ENCODE measurements at regions not wholly inside any gene's neighbourhood (a gene's known extent, or its start where the extent isn't known, plus 50 kb on each side); places are given as distances from the start of the nearest gene placed in this dataset.
"Not testable (repeated sequence)": the region's sequence is repeated elsewhere in the genome, so short reads cannot be mapped to it uniquely, and the experiment has no call there.

DNA sequence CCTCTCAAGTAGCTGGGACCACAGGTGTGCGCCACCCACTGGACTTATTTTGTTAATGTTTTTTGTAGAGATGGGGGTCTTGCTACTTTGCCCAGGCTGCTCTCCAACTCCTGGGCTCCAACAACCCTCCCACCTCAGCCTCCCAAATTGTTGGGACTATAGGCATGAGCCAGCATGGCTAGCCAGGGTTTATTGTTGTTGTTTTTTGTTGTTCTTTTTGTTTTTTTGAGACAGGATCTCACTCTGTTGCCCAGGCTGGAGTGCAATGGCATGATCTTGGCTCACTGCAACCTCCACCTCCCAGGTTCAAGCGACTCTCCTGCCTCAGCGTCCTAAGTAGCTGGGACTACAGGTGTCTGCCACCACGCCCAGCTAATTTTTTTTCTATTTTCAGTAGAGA lies 142.2 kb downstream of the CRLF3 start:
- not testable (repeated sequence) for DNase-seq

DNA sequence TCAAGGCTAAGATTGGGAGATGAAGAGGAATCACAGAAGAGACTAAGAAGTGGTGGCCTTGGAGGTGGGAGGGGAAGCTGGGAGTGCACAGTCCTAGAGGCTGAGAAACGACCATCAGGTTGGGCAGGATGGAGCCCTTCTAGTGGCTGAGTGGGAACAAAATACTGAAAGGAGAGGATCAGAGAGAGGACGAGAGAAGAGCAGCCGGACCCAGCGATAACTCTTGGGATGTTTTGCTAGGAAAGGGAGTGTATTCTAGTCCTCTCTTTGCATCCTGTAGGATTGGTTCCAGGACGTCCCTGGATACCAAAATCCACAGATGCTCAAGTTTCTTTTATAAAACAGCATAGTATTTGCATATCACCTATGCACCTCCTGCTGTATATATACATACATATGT lies 143.8 kb downstream of the CRLF3 start:
- DNase-seq: not testable (repeated sequence)

DNA sequence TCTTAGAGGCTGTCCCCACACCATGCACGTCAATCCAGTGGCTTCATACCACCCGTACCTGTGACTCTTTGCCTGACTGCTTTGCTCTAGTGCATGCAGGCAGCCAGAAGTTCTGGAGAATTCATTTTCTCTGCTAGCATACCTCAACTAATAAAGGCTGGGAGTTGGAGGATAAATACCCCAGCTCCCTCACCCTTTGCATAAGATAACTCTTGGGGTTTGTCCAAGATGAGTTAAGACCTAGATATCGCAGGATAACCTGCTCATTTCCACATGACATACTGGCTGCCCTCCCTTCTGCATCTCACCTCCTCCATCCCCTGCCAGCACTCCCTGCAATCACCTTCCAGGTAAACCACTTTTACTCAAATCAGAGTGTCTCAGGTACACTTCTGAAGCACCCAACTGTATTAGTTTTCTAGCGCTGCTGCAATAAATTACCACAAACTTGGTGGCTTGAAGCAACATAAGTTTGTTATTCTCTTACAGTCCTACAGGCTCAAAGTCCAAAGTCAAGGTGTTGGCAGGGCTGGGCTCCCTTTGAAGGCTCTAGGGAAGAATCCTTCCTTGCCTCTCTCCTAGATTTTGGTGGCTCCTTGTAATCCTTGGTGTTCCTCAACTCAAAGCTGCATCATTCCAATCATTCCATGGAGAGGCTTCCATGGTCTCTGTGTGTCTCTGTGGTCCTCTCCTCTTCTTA lies 146.8 kb downstream of the CRLF3 start:
- no peak for DNase-seq

DNA sequence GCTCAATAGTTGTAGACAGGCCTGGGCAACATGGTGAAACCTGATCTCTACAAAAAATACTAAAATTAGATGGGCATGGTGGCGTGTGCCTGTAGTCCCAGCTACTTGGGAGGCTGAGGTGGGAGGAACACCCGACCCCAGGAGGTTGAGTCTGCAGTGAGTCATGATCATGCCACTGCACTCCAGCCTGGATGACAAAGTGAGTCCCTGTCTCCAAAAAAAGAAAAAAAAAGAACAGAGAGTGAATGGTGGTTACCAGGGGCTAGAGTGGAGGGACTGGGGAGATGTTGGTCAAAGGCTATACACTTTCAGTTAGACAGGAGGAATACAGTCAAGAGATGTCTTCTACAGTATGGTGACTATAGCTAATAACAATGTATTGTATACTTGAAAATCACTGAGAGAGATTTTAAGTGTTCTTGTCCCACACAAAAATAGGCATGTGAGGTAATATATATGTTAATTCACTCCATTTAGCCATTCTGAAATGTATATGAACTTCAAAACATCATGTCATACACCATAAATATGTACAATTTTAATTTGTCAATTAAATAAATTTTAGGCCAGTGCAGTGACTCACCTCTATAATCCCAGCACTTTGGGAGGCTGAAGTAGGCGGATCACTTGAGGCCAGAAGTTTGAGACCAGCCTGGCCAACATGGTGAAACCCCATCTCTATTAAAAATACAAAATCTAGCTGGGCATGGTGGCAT lies 148.6 kb downstream of the CRLF3 start:
- DNase-seq: not testable (repeated sequence)

DNA sequence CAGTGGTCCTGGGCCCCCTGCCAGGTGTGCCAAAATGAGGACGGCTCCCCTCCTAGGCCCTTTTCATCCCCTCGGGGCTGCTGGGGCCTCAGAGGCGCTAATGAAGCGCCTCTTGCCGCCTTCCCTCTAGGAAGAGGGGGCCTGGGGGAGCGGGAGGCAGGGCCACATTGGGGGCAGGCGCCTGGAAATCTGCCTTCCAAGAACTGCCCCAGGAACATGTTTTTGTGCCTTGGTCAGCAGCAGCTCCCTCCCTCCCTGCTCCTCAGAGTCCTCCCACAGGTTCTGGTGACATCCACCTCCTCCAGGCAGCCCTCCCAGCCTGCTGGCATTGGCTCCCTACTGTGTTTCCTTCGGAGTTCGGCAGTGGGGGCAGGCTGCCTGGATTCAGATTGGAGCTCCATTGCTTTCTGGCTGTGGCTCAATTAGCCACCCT lies 155.3 kb downstream of the CRLF3 start:
- DNase-seq: not testable (repeated sequence)

DNA sequence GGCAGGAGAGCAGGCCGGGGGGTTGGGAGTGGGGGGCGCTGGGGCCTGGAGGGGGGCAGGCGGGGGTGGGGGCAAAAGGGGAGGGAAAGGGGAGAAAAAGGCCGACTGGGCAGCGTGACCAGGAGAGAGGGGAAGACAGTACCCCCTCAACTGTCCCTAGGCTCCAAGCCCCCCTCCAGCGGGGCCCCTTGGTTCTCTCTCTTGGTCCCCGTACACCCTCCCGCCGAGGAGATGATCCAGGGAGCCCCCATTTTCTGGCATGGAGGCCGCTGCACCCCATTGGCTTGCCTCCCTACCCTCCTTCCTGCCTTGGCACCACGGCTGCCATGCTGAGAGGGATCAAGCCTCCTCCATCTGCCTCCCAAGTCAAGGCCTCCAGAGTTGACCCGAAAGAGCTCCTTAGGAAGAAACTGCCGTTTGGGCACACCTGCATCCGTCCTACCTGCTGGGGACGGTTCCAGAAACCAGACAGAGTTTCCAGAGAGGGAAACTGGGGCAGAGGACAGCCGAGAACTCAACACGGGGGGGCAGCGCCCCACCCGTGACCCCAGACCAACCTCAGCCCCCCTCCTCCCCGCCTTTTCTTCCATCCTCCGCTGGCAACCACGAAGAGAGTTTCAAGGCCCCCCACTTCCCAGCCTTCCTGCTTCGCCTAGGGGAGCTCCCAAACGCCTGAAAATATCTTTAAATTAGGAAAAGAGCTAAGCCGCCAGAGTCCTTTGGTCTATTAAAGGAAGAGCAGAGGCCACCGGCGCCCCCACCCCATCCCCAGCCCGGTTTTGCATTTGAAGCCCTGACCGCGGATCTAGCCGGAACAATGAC lies 155.9 kb downstream of the CRLF3 start:
- not testable (repeated sequence) for DNase-seq

DNA sequence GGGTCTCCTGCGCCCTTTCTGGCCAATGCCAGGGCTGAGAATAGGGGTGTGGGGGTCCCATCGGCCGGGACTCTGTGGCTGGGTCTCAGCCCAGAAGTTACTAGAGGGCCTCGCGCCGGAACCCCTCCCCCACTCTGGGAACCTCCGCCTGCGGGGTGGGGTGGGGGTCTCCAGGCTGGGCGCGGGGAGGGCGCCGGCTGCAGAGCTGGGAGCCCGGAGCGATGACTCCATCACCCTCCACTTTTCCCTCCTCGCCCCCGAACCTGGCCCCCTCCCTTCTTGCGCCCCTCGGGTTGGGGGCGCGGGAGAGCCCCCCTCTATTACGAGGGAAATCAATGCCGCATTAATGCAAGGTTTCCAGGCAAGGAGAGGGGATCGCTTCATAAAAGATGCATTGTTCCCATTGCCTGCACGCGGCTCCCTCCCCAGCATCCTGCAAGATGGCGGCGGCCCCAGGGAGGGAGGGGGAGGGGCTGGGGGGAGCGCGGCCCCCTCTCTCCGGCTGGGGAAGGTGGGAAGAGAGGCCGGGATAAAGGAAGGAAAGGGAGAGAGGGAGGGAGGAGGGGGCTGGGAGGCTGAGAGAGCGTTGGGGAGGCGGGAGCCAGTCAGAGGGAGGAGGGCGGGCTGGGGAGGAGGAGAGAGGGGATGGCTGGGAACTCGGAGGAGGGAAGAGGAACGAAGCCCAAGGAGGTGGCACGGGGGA lies 156.7 kb downstream of the CRLF3 start:
- DNase-seq: peak; percentile 72

DNA sequence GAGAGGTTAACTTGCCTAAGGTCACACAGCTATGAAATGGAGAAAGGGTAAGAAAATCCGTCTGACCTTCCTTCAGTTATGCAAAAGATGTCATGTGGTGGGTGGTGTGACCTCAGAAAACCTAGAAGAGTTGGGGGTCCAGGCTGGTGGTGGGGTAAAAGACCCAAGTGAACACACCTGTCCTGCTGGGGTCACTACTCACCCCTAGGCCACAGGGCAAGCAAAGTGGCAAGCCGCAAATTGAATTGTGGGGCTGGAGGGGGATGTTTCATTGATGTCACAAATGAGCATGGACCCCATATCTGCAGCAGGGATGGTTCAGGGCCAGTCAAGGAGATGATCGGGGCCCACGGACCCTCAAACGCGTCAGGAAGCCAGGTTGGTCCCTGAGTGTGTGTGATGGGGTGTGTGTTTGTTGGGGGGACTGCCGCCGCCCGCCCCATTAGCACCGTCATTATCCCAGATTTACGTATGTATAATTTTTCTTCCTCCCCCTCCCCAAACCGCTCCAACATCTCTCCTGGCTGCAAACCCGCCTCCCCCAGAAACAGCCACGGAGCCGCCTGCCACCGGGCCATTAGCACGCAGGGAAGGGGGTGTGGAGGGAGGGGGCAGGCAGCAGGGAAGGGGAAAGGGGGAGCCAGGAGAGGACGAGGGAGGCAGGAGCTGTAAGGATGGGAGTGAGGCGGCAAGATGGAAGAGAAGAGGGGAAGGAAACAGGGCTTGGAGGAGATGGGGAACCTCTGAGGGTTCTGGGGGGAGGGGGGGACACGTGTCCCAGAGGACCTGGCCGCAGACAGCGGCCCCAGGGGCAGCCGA lies 157.4 kb downstream of the CRLF3 start:
- not testable (repeated sequence) for DNase-seq

DNA sequence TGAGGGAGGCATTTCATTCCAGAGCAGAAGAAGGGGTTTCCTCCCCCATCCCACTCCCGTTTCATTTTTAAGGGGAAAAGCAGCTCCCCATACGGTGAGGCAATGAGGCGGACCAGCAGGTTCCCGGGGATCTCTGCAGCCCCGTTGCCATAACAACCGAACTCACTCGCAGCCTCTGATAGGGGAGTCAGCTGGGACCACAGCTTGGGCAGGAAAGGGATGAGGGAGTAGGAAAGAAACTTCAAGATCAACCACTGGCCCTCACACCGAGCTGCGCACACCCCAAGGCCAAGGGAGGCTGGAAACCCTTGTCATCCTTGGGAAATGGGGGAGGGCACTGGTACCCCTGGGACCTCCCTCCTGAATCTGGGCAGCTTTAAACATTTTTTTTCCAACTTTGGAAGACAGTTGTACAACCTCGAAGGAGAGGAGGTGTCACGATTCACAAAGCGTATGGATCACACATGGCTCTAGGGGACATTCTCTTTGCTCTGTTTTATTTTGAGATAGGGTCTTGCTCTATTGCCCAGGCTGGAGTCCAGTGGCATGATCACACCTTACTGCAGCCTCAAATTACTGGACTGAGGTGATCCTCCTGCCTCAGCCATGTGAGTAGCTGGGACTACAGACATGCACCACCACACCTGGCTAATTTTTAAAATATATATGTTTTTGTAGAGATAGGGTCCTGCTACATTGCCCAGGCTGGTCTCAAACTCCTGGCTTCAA lies 160.6 kb downstream of the CRLF3 start:
- not testable (repeated sequence) for DNase-seq

DNA sequence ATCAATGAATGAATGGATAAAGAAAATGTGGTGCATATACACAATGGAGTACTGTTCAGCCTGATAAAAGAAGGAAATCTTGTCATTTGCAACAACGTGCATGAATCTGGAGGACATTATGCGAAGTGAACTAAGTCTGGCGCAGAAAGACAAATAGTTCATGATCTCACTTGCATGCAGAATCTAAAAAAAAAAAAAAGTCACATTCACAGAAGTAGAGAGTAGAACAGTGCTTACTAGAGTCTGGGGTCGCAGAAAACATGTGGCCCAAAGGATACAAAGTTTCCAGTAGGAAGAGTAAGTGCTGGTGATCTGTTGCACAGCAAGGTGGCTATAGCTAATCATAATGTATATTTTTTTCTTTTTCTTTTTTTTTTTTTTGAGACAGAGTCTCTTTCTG lies 167.3 kb downstream of the CRLF3 start:
- not testable (repeated sequence) for DNase-seq

DNA sequence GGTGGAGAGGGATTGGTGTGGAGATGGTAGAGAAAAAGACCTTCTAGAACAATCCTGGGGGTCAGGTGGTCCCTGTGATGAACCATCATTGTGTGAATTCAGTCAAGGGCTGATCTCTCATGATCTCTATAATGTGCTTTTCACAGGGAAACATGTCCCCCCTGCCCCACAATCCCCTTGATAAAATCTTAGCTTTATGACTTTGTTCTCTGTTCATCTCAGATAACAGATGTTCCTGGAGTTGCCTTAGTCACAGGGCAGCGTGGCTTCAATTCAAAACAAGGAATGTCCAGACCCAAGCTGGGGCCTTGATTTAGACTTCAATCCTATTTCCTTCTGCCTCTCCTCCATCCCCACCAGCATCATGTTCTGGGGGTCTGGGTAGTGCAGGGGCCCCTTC lies 171.5 kb downstream of the CRLF3 start:
- not testable (repeated sequence) for DNase-seq

DNA sequence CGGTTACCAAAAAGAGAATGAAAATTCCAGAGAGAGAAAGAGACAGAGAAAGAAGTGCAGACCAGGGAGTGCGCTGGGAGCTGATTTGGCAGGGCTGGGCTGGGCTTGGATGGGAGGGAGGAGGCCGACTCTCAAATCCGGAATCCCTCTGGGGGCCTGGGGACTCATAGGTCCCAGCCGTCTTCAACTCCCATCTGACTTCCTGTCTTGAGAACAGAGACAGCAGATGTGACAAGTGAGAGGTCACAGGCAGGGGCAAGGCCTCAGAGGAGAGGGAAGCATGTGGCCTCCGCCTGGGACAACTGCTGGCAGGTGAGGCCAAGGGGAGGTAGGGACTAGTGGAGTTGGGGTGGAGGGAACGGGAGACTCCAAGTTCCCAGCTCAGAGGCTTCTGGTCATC lies 172.9 kb downstream of the GOSR1 start:
- not testable (repeated sequence) for DNase-seq

DNA sequence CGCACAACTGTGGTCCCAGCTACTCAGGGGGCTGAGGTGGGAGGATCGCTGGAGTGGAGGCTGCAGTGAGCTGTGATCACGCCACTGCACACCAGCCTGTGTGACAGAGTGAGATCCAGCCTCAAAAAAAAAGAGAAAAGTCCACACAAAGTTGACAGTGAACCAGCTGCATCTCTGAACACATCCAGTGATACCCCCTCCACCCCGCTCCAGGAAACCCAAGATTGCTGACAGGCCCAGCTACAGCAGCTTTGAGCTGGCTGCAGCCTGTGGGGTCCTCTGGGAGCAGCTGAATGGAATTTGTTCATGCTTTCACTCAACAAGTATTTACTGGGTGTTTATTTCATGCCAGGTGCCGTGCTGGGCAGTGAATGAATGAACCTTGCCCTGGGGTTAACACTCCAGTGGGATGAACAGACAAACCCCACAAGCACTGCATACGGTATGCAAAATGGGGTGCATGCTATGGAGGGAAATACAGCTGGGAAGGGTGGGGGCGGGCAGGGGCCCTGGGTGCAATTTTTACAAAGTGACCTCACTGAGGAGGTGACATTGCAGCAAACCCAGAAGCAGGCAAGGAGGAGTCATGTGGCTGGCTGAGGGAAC lies 170.9 kb downstream of the GOSR1 start:
- DNase-seq: not testable (repeated sequence)

DNA sequence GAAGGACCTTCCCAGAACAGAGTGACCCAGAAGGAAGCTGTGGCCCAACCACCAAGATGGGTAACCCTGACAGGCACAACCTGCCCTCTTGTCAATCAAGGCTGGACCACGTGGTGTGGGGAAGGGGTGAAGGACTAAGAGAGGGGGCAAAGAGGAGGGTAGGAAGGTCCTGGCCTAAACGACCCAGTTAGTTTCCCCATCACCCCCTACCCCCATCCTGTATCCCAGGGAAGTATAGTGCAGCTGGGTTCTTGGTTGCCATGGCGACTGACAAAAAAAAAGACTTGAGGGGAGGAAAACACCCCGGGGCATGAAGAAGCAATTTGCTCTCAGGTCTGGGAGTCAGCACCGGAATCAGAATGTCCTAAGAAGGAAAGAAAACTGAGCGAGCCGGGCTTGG lies 168.7 kb downstream of the GOSR1 start:
- DNase-seq: not testable (repeated sequence)

DNA sequence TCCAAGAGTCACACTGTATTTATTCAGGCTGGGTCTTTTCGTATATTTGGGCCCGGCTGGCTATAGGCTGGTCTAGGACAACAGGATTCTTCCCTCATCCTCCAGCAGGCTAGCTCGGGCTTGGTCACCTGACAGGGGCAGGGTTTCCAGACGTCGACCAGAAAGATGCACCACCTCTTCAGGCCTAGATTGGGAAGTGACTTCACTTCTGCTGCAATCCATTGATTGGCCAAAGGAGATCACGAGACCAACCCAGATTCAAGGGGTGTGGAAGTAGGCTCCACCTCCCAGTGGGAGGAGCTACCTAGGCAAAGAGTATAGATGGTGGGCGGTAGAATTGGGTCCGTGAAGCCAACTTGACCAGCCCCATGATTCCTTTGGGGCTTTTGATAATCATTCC lies 167.5 kb downstream of the GOSR1 start:
- DNase-seq: not testable (repeated sequence)

DNA sequence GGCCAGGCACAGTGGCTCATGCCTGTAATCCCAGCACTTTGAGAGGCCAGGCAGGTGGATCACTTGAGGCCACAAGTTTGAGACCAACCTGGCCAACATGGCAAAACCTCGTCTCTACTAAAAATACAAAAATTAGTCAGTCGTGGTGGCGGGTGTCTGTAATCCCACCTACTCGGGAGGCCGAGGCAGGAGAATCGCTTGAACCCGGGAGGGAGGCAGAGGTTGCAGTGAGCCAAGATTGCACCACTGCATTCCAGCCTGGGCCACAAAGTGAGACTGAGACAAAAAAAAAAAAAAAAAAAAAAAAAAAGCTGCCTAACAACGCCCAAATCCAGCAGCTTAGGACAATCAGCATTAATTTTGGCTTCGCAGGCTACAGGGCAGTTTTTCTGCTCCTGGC lies 167.1 kb downstream of the GOSR1 start:
- not testable (repeated sequence) for DNase-seq

DNA sequence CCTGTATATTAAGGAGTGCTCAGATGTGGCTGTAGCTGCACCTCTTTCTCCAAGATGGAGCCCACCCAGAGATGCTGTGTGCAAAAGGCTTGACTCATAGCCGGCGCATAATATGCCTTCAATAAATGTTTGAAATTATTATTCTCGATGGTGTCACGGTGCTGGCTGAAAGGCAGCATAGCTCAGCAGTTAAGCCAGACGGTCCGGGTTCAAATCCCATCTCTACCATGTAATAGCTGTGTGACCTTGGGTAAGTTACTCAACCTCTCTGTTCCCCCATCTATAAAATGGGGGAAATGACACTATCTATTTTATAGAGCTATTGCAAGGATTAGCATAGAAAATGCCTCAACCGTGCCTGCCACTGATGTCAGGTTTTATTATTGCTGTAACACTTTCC lies 164.2 kb downstream of the GOSR1 start:
- DNase-seq: not testable (repeated sequence)

DNA sequence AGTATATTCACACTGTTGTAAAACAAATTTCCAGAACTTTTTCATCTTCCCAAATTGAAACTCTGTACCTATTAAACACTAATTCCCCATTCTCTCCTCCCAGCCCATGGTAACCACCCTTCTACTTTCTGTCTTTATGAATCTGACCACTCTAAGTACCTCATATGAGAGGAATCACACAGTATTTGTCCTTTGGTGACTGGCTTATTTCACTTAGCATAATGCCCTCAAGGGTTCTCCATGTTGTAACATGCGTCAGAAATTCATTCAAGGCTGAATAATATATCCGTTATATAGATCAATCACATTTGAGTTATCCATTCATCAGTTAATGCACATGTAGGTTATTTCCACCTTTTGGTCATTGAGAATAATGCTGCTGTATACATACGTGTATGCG lies 162.2 kb downstream of the GOSR1 start:
- not testable (repeated sequence) for DNase-seq

DNA sequence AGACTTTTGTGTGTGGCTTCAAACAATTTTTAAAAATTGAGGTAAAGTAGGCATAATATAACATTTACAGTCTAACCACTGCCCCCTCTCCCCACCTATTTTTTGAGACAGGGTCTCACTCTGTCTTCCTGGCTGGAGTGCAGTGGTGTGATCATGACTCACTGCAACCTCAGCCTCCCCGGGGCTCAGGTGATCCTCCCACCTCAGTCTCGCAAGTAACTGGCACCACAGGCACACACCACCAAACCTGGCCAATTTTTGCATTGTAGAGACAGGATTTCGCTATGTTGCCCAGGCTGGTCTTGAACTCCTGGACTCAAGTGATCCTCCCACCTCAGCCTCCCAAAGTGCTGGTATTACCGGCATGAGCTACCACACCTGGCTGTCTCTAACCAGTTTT lies 161.8 kb downstream of the GOSR1 start:
- DNase-seq: not testable (repeated sequence)

DNA sequence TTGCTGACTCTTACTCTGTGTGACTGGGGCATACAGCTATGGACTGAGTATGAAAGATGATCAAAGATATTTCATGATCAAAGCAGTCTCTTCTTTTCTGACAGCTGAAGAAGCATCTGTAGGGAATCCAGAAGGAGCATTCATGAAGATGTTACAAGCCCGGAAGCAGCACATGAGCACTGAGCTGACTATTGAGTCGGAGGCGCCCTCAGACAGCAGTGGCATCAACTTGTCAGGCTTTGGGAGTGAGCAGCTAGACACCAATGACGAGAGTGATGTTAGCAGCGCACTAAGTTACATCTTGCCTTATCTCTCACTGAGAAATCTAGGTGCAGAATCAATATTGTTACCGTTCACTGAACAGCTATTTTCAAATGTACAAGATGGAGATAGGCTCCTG lies 154.4 kb downstream of the GOSR1 start:
- not testable (repeated sequence) for DNase-seq

DNA sequence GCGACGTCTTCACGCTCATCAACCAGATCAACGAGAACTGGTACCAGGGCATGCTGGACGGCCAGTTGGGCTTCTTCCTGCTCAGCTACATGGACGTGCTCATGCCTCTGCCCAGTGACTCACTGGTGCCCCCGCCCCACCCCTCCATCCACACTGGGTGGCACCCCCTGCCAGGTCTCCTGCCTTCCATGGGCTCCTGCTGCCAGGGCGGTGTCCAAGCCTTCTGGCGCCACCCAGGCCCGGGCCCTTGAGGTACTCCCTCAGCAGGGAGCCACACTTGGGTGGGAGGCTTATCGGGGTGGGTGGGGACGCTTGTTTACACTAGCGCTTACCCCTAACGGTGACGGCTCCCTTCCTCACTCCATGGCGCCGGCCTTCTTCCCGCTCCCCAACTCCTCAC lies 148.2 kb downstream of the GOSR1 start:
- not testable (repeated sequence) for DNase-seq
